Upper lobe of left lung (tissue), 4 donors: ENCODE measurements at regions not wholly inside any gene's neighbourhood (a gene's known extent, or its start where the extent isn't known, plus 50 kb on each side); places are given as distances from the start of the nearest gene placed in this dataset.

Experiments
- EP300 ChIP-seq, 4 donors: sonication (generic); formaldehyde crosslinking; IDR thresholded peaks; one replicate each; pipeline ENCODE4 v1.5.1; 2017; ENCODE audit warnings: antibody characterized with exemption in 4 of 4, control low read depth in 2 of 4
- POLR2A ChIP-seq, 4 donors: fragments of 450-650 bp; IDR thresholded peaks; one replicate each; pipeline ENCODE4 v1.5.1; 2016 to 2017; ENCODE audit warnings: antibody characterized with exemption in 4 of 4, mild to moderate bottlenecking in 2 of 4
- POLR2AphosphoS5 ChIP-seq, 2 donors: sonication (generic); formaldehyde crosslinking; IDR thresholded peaks; one replicate each; pipeline ENCODE4 v1.5.1; 2017; ENCODE audit warnings: antibody characterized with exemption in 2 of 2
- TF ChIP-seq, protein P1 (sequence below), 6 experiments: fragments of 450-650 bp in 4 of 6; fragments of 200-600 bp in 2 of 6; sonication (generic) in 2 of 6; IDR thresholded peaks; one replicate each; pipeline ENCODE4 v1.5.1; 2016 to 2019; ENCODE audit warnings: antibody characterized with exemption in 6 of 6

DNA sequence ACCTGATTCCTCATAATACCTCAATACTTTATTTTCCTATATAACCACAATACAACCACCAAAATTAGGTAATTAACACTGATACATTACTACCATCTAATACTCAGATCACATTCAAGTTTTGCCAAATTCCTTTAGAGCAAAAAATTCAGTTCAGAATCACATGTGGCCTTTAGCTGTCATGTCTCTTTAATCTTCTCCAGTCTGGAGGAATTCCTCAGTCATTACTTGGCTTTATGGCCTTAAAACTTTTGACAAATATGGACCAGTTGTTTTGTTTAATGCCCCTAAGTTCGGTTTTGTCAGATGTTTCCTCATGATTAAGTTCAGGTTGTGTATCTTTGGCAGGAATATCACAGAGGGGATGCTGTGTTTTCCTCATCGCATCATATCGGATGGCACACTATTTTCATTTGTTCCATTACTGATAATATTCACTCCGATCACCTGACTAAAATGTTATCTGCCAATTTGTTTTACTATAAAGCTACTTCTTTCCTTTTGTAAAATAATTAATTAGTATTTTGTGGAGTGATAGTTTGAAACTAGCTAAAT, 51.2 kb upstream of the AKIRIN2 start:
- no peak for TF ChIP-seq EP300 (IDR thresholded peaks at IDR 0.05)
- TF ChIP-seq, protein P1, sequence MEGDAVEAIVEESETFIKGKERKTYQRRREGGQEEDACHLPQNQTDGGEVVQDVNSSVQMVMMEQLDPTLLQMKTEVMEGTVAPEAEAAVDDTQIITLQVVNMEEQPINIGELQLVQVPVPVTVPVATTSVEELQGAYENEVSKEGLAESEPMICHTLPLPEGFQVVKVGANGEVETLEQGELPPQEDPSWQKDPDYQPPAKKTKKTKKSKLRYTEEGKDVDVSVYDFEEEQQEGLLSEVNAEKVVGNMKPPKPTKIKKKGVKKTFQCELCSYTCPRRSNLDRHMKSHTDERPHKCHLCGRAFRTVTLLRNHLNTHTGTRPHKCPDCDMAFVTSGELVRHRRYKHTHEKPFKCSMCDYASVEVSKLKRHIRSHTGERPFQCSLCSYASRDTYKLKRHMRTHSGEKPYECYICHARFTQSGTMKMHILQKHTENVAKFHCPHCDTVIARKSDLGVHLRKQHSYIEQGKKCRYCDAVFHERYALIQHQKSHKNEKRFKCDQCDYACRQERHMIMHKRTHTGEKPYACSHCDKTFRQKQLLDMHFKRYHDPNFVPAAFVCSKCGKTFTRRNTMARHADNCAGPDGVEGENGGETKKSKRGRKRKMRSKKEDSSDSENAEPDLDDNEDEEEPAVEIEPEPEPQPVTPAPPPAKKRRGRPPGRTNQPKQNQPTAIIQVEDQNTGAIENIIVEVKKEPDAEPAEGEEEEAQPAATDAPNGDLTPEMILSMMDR (IDR thresholded peaks at IDR 0.05) = no peak
- TF ChIP-seq POLR2A (IDR thresholded peaks at IDR 0.05) = no peak
- no peak for TF ChIP-seq POLR2AphosphoS5 (IDR thresholded peaks at IDR 0.05)
